Effector memory CD8-positive, alpha-beta T cell (primary cell): ENCODE measurements at regions not wholly inside any gene's neighbourhood (a gene's known extent, or its start where the extent isn't known, plus 50 kb on each side); places are given as distances from the start of the nearest gene placed in this dataset.
"Not testable (repeated sequence)": the region's sequence is repeated elsewhere in the genome, so short reads cannot be mapped to it uniquely, and the experiment has no call there.

Experiments
- ATAC-seq: fragments of 150-1000 bp; cut with Tn5 transposase; replicated peaks from 2 replicates; pipeline ENCODE4 v1.10.0; 2021; ENCODE audit warnings: mild to moderate bottlenecking, moderate library complexity
- DNase-seq, 3 experiments: peaks; one replicate each; pipeline ENCODE4 v3.0.0; 2021
- H3K27ac Mint-ChIP-seq, 2 donors: one replicate each; pipeline ENCODE4 v1.8.0; 2022; ENCODE audit warnings: mild to moderate bottlenecking in 2 of 2, mixed read lengths in 2 of 2, moderate library complexity in 2 of 2
- H3K27me3 Mint-ChIP-seq, 2 donors: one replicate each; pipeline ENCODE4 v1.8.0; 2022; ENCODE audit warnings: mixed read lengths in 2 of 2
- H3K36me3 Mint-ChIP-seq: one replicate; pipeline ENCODE4 v1.8.0; 2022; ENCODE audit warnings: mild to moderate bottlenecking, moderate library complexity, mixed read lengths; ENCODE audit not compliant: insufficient read depth
- H3K4me1 Mint-ChIP-seq, 2 donors: one replicate each; pipeline ENCODE4 v1.8.0; 2022; ENCODE audit warnings: low read depth in 2 of 2, mixed read lengths in 2 of 2
- H3K4me3 Mint-ChIP-seq, 2 donors: one replicate each; pipeline ENCODE4 v1.8.0; 2022; ENCODE audit warnings: mild to moderate bottlenecking in 2 of 2, mixed read lengths in 2 of 2, moderate library complexity in 2 of 2
- H3K9me3 Mint-ChIP-seq, 2 donors: one replicate each; pipeline ENCODE4 v1.8.0; 2022; ENCODE audit warnings: mixed read lengths in 2 of 2

GRCh38 chr4:77327151-77327550 lies 170.1 kb downstream of the CCNG2 start:
- H3K4me1 Mint-ChIP-seq, result no peaks in the 10 kb centered on the region
- H3K9me3 Mint-ChIP-seq, result peaks cover 0 to 2% of the 10 kb centered on the region in 2 donors
- H3K36me3 Mint-ChIP-seq, result no peaks in the 10 kb centered on the region
- no peak overlapping the region for H3K4me3 Mint-ChIP-seq
- ATAC-seq (no peak), DNase-seq (no peak)
- H3K27me3 Mint-ChIP-seq, result peaks cover 40 to 47% of the 10 kb centered on the region in 2 donors
- no peak overlapping the region for H3K27ac Mint-ChIP-seq

GRCh38 chr4:77332696-77333270 lies 175.8 kb downstream of the CCNG2 start:
- no peaks in the 10 kb centered on the region for H3K36me3 Mint-ChIP-seq
- no peak for ATAC-seq
- H3K27ac Mint-ChIP-seq, result no peak overlapping the region
- peaks cover 2 to 16% of the 10 kb centered on the region in 2 donors for H3K9me3 Mint-ChIP-seq
- no peak overlapping the region for H3K4me3 Mint-ChIP-seq
- no peak for DNase-seq
- H3K27me3 Mint-ChIP-seq, result peaks cover 19 to 22% of the 10 kb centered on the region in 2 donors
- H3K4me1 Mint-ChIP-seq, result no peaks in the 10 kb centered on the region

DNA sequence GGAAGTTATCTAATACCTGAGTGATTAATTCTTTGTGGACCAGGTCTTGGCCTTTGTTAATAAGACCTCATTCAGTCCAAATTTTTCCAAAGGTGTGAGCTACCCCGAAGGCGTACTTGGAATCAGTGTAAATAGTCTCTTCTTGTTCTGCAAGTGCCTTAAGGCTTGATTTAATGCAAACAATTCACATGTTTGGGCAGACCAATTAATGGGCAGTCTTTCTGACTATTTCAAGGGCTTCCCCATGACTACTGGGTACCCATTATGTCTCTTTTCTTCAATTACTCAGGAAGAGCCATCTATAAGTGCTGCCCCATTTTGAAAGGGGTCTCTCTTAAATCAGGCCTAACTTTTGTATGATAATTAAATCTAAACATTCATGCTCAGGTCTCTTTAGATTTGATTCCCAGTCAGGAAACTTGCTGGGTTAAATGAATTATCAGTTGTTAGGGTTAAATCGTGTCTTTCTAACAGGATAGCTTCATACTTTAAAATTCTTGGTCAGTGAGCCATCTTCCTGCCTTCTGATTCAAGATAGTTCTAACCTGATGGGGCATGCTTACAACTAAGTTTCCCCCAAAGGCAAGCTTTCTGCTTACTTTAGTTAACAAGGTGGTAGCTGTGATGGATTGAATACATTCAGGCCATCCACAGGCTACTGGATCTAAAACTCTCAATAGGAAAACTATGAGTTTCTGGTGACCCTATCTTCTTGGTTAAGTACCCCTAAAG lies 179.6 kb downstream of the CCNG2 start:
- DNase-seq (no peak), ATAC-seq (no peak)
- Mint-ChIP-seq H3K27ac (no peak overlapping the region), H3K9me3 (peaks cover 0 to 23% of the 10 kb centered on the region in 2 donors), H3K4me3 (no peak overlapping the region), H3K36me3 (no peaks in the 10 kb centered on the region), H3K27me3 (peaks cover 8 to 35% of the 10 kb centered on the region in 2 donors), H3K4me1 (no peaks in the 10 kb centered on the region)

DNA sequence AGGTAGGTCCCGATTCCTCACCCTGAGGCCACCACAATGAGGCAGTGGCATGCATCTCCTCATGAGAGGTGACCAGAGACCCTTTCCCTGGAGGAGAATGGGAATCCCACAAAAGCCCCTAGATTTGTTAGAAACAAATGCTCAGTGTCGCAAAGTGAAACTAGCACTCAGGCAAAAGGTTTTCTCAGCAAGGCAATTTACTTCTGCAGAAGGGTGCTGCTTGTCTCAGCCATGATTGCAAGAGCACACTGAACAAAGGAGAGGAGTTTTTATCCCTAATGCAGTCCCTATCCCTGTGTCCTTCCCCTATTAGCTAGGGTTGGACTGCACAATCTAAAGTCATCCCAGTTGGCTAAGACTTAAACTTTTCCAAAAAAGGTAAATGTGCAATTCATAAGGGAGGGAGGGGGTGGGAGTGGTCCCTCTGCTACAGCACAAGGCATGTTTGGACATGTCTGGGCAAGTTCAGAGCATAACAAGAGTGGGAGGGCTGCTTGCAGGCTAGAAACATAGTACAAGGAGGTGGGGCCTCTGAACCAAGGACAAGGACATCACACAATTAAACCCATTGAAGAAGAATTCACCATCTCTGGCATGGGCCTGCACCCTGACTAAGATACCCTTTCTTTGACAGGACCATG lies 185.3 kb downstream of the CCNG2 start:
- H3K36me3 Mint-ChIP-seq, result no peaks in the 10 kb centered on the region
- no peak overlapping the region for H3K4me3 Mint-ChIP-seq
- peaks cover 26 to 71% of the 10 kb centered on the region in 2 donors for H3K27me3 Mint-ChIP-seq
- ATAC-seq (no peak), DNase-seq (no peak)
- H3K9me3 Mint-ChIP-seq, result peaks cover 6 to 8% of the 10 kb centered on the region in 2 donors
- no peaks in the 10 kb centered on the region for H3K4me1 Mint-ChIP-seq
- no peak overlapping the region for H3K27ac Mint-ChIP-seq

DNA sequence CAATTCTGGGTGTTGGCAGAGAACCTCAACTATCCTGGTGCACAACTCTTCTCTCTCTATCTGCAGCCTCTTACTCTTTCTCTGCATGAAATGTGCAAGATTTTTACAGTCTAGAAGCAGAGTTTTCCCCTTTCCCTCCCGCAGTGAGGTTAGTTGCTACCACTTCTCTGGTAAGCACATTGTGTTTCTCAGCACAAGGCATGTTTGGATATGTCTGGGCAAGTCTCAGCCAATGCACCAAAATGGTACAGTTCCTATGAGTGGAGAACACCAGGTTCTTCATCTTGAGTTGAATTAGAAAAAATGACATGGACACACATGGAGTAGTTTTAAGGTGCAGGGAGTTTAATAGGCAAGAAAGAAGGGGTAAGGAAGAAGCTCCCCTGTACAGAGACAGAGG lies 187.0 kb downstream of the CCNG2 start:
- Mint-ChIP-seq H3K4me1 (no peaks in the 10 kb centered on the region), H3K9me3 (peaks cover 3 to 6% of the 10 kb centered on the region in 2 donors), H3K27me3 (peaks cover 26 to 73% of the 10 kb centered on the region in 2 donors), H3K4me3 (no peak overlapping the region), H3K36me3 (no peaks in the 10 kb centered on the region), H3K27ac (no peak overlapping the region)
- DNase-seq (no peak), ATAC-seq (no peak)

DNA sequence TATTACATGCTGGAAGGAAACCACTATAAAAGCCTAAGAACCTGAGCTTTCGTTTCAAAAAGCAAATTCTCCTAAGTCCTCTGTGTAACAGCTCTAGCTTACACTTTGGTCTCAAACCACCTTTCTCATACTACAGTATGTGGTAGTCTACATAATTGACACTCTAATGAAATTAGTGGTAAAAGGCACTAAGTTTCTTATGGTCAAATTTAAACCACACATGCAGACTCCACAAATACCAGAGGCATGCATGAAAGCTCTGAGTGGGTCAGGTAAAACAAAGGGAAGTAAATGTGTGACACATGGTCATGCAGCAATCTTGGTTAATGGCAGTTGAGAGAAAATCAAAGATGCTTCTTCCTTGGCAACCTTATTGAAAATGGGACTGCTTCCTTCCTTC lies 187.8 kb downstream of the CCNG2 start:
- H3K4me1 Mint-ChIP-seq, result no peaks in the 10 kb centered on the region
- H3K27me3 Mint-ChIP-seq, result peaks cover 26 to 65% of the 10 kb centered on the region in 2 donors
- H3K9me3 Mint-ChIP-seq, result peaks cover 0 to 6% of the 10 kb centered on the region in 2 donors
- no peak overlapping the region for H3K27ac Mint-ChIP-seq
- DNase-seq (no peak), ATAC-seq (no peak)
- H3K4me3 Mint-ChIP-seq, result no peak overlapping the region
- H3K36me3 Mint-ChIP-seq, result no peaks in the 10 kb centered on the region

DNA sequence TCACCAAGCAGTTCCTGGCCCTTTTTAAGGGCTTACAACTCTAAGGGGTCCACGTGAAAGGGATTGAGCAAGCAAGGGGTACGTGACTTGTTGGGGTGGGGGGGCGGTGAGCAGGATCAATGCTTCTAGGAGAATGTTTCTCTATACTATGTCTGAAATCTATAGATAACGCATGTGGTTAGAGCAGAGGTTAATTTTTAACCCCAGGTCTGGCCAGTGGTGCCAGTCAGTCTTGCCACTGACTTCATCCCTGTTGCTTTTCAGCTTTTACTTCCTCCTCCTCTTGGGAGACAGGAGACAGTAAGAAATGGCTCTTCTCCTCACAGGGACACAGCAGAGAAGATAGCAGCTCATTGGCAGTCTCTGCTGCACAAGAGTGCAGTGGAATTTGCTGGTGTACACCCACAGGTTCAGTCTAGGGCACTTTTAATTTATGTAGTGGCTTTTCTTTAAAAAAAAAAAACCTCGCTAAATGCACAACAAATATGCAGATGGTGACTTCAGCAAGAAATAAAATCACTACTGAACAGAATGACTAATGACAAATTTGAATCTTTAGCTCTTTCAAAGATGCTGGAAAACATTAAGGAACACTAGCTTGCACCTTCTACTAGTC lies 190.5 kb downstream of the CCNG2 start:
- no peaks in the 10 kb centered on the region for H3K9me3 Mint-ChIP-seq
- ATAC-seq (no peak), DNase-seq (no peak)
- no peak overlapping the region for H3K4me3 Mint-ChIP-seq
- no peaks in the 10 kb centered on the region for H3K4me1 Mint-ChIP-seq
- peaks cover 26 to 45% of the 10 kb centered on the region in 2 donors for H3K27me3 Mint-ChIP-seq
- H3K36me3 Mint-ChIP-seq, result no peaks in the 10 kb centered on the region
- no peak overlapping the region for H3K27ac Mint-ChIP-seq

GRCh38 chr4:77348815-77349214 lies 191.8 kb downstream of the CCNG2 start:
- H3K36me3 Mint-ChIP-seq, result no peaks in the 10 kb centered on the region
- no peak overlapping the region for H3K27ac Mint-ChIP-seq
- peaks cover 19 to 37% of the 10 kb centered on the region in 2 donors for H3K27me3 Mint-ChIP-seq
- no peak overlapping the region for H3K4me3 Mint-ChIP-seq
- H3K9me3 Mint-ChIP-seq, result no peaks in the 10 kb centered on the region
- DNase-seq (no peak), ATAC-seq (no peak)
- no peaks in the 10 kb centered on the region for H3K4me1 Mint-ChIP-seq

- H3K27ac Mint-ChIP-seq, result no peak overlapping the region
- H3K4me3 Mint-ChIP-seq, result no peak overlapping the region
- H3K4me1 Mint-ChIP-seq, result no peaks in the 10 kb centered on the region
- H3K9me3 Mint-ChIP-seq, result no peaks in the 10 kb centered on the region
- peaks cover 19 to 34% of the 10 kb centered on the region in 2 donors for H3K27me3 Mint-ChIP-seq
- ATAC-seq (no peak), DNase-seq (no peak)
- H3K36me3 Mint-ChIP-seq, result no peaks in the 10 kb centered on the region
Measured at GRCh38 chr4:77349364-77349763, 192.4 kb downstream of the CCNG2 start.

GRCh38 chr4:77349796-77350195 lies 192.8 kb downstream of the CCNG2 start:
- no peaks in the 10 kb centered on the region for H3K9me3 Mint-ChIP-seq
- H3K36me3 Mint-ChIP-seq, result no peaks in the 10 kb centered on the region
- no peaks in the 10 kb centered on the region for H3K4me1 Mint-ChIP-seq
- ATAC-seq (no peak), DNase-seq (no peak)
- no peak overlapping the region for H3K4me3 Mint-ChIP-seq
- no peak overlapping the region for H3K27ac Mint-ChIP-seq
- H3K27me3 Mint-ChIP-seq, result peaks cover 19 to 34% of the 10 kb centered on the region in 2 donors

DNA sequence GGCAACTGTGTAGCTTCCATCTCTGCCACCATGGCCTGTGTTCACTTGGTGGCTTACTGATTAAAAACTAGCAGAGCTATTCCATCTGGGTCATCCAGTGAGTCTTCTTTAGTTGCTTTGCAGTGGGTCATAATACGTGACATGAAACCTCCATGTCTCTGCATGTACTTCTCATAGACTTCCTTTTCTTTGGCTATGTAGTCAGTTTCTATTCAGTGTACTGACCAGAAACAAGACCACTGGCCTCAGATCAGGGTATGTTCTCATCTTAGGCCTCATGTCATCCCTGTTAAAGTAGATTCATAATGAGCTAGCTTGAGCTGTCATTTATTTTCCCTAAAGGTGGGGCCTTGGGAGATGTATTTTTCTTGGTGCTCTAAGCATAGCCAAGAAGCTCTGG lies 195.2 kb downstream of the CCNG2 start:
- no peak for DNase-seq

GRCh38 chr4:77353724-77354315 lies 196.8 kb downstream of the CCNG2 start:
- ATAC-seq, H3K27me3 Mint-ChIP-seq, DNase-seq, H3K36me3 Mint-ChIP-seq, H3K9me3 Mint-ChIP-seq, H3K4me1 Mint-ChIP-seq, H3K27ac Mint-ChIP-seq, H3K4me3 Mint-ChIP-seq: not testable (repeated sequence)

More for the DNA sequence above, 195.2 kb downstream of the CCNG2 start:
- Mint-ChIP-seq H3K4me3 (no peak overlapping the region), H3K36me3 (no peaks in the 10 kb centered on the region), H3K9me3 (no peaks in the 10 kb centered on the region), H3K4me1 (no peaks in the 10 kb centered on the region), H3K27ac (no peak overlapping the region), H3K27me3 (peaks cover 0 to 11% of the 10 kb centered on the region in 2 donors)
- no peak for ATAC-seq

DNA sequence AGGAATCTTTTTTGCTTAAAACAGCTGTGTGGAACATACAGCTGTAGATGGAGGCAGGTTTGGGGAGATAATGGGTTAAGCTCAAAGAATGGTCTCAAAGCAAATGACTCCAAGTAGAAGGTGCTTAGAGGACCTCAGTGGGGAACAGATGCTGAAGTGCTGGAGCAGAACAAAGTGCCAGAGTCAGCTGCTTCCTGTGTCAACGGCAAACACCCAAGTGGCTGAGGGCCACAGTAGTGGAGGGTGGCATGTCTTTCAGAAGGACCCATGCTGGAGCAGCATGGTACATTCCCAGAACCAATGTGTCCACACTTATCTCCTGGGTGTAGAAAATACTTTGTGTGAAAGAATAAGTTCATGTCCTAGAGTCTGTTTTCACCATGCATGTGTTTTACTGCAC lies 197.5 kb downstream of the CCNG2 start:
- DNase-seq (no peak), ATAC-seq (no peak)
- Mint-ChIP-seq H3K9me3 (no peaks in the 10 kb centered on the region), H3K4me1 (no peaks in the 10 kb centered on the region), H3K36me3 (no peaks in the 10 kb centered on the region), H3K27me3 (peaks cover 2 to 7% of the 10 kb centered on the region in 2 donors), H3K4me3 (no peak overlapping the region), H3K27ac (no peak overlapping the region)
